LNCAP (cell line): ENCODE measurements at regions not wholly inside any gene's neighbourhood (a gene's known extent, or its start where the extent isn't known, plus 50 kb on each side); places are given as distances from the start of the nearest gene placed in this dataset.

Experiments
- CTCF ChIP-seq: fragments of 450-650 bp; IDR thresholded peaks from 2 replicates; pipeline ENCODE4 v1.5.1; 2017; ENCODE audit warnings: mild to moderate bottlenecking

- no peak for TF ChIP-seq CTCF
Measured at GRCh38 chr6:139577763-139578604, 203.5 kb upstream of the CITED2 start.

- no peak for TF ChIP-seq CTCF
Measured at GRCh38 chr6:139577124-139577762, 202.8 kb upstream of the CITED2 start.

GRCh38 chr6:139572001-139572400 is 197.6 kb upstream of the CITED2 start:
- no peak for TF ChIP-seq CTCF

- no peak for TF ChIP-seq CTCF
Measured at GRCh38 chr6:139570166-139570565, 195.7 kb upstream of the CITED2 start.

GRCh38 chr6:139569566-139569965 is 195.1 kb upstream of the CITED2 start:
- no peak for TF ChIP-seq CTCF

- TF ChIP-seq CTCF: no peak
Measured at GRCh38 chr6:139568956-139569538, 194.6 kb upstream of the CITED2 start.

- no peak for TF ChIP-seq CTCF
Measured at GRCh38 chr6:139568151-139568955, 193.9 kb upstream of the CITED2 start.
